ENCODE measurements at regions not wholly inside any gene's neighbourhood (a gene's known extent, or its start where the extent isn't known, plus 50 kb on each side); places are given as distances from the start of the nearest gene placed in this dataset.

DNA sequence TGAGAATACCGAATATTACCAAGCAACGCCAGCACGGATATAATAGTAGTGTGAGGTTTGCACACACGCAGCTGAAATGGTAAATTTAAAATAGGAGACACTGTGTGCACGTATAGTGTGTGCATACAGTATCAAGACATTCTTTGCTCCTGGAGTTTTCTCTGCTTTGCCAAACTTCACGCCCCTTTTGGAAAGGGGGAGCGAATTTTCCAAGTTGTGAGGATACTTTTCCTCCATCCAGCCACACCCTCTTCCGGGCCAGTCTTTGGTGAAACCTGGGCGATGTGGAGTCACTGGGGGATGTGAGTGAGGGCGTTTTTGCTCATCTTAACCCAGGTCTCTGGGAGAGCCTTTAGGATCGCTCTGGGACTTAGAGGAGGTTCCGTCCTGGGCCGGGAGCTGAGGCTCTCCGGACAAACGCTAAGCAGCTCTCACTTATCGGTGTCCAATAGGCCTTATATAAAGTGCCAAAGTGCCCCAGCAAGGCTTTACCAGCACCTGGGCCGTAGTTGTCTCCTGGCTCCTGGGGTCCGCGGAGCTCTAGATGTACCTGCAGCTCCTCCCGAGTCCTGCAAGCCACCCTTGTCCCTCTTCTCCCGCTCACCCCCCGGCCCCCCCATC lies 160.0 kb upstream of the MKI67 start:
- DNase-seq, result no peak

DNA sequence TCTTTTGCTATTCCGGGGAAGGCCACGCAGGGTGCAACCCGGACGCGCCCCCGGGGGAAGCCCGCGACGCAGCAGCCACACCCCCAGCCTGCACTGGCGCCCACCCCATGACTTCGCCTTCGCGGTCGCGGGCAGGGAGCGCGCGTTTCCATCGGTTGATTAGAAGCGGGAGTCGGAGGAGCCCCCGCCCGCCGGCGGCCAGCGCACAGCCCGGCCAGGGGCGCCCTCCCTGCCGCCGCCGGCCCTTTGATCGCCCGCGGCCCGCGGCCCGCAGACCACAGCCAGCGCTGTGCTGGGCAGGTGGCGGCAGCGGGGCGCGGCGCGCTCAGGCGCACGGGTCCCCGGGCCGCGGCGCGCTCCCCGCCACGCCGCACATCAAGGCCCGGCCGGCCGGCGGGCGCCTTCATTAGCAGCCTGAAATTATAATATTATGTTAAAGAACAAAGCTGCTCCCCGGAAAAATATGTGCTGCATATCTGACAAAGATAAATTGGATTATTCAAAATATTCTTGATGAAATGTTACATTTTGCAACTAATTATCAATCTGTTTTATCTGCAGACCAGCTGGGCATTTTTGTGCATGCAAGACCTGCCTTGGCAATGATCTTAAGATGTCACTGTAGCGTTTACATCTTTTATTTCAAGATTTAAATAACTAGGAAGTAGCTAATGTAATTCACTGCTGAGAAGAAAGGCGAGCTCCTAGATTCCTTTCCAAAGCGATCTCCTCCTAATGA lies 160.7 kb upstream of the MKI67 start:
- DNase-seq, result no peak

DNA sequence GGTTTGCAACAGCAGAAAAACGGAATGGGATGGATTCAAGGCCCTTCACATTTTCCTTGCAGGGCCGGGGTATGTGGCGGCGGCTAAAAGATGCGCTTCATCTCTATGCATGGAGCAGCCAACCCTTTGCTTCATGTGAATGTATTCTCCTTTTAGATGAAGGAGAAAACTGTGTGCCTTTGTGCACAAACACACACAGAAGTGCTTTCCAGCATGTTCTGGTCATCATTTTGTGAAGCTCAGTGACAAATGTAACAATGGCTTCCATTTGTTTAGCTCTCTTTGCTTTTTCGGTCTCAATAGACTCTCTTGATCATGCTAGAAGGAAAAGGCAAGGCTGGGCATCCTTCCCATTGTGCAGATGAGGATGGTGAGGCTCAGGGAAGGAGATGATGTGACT lies 161.7 kb upstream of the MKI67 start:
- no peak for DNase-seq

DNA sequence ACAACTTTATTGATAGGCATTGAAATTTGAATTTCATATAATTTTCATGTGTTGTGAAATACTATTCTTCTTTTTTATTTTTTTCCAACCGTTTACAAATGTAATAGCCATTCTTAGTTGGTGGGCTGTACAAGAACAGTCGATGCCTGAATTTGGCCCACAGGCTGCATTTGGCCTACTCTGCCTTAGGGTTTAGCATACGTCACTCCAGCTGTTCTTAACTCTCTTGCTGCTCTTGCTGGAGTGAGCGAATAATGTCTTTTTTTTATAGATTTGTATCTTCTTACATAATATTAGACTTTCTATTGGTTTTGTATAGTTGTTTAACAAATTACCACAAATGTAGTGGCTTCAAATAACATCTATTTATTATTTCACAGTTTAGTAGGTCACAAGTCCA lies 163.4 kb upstream of the MKI67 start:
- DNase-seq, result no peak

DNA sequence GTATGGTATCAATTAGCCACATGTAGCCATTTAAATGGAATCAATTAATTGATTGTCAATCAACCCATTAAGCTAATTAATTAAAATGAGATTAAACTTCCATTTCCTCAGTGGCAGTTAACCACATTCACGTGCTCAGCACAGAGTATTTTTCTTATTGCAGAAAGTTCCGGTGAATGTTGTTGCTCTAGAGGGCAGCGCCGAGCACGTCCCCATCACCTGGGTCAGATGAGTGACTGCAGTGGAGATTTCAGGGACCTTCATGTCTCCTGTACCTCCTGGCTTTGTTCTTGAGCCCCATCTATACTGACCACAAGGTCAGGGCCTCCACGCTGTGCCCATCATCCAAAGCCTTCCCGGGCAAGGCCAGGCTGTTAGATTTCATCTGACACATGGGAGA lies 168.8 kb upstream of the MKI67 start:
- no peak for DNase-seq

DNA sequence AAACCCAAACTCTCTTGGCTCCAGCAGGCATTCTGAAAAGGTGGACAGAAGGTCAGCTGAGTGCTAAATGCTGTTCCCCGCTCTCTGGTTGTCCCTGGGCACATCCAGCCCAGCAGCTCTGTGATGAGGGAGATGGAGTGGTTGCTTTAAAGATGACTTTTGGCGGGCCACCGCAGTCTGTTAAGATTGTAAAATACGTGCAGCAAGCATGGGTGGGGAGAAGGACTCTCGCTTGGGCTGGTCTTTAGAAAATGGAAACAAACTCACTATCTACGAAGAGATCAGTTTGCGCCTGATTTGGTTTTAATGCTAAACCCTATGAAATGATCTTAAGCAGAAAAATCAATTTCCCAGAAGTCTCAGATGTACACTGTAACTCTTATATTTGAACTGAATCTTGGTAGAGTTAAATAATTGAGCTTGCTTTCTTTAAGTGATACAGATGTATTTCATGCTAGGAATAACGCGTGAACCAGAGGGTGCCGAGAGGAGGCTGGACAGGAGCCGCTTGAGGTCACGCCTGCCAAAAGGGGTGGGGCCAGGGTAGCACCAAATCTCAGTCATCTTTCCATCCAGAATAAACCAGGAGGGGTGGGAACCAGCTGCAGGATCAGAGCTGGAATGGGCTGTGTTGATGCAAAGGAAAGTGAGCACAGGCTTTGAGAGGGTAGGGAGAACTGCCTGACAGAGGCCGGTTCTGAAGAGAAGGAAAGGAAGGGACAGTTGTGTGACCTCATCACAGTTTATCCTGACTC lies 170.2 kb upstream of the MKI67 start:
- DNase-seq, result no peak

DNA sequence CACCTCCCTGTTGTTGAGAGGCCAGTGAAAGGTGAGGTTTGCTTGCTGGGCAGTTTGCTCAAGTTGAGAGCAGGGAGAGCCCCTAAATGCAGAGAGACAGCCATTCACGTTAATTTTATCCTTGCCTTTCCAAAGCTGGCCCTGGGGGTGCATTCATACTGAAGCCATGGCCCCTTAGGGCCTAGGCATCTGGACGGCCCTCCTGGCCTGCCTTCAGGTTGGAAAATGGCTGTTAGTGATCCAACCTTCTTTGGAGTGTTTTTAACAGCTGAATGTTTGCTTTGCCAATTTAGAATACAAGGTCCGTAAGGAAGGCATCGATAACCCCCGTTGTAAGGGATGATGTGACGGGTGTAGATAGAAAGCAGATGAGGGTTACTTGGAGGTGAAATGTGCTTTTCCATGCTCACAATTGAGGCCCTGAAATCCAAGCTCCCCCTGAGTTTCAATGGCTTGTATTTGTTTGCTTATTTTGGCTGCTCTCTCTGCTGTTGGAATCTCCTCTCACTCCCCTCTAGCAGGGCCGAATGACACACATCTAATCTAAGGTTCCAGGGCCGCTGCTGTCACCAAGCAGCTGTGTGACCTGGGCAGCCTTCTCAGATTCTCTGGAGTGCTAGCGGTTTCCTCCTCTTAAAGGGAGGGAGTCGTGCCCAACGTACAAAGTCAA lies 171.6 kb upstream of the MKI67 start:
- DNase-seq, result no peak

DNA sequence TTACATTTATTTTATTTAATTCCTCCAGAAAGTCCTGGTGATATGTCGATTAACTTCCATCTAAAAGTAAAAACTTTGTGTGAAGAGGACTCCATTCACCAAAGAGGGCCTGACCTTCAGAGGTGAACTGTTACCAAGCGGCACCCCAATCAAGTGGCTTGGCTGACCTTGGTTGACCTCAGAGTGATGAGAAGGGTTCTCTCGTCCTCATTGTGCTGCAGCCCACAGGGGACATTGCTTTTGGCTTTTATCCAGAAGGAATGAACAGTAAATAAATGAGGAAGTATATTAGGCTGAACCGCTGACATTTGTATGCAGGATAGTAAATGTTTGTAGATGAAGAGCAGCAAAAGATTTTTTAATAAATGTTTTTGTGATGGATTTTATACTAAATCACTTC lies 172.4 kb upstream of the MKI67 start:
- DNase-seq, result no peak

DNA sequence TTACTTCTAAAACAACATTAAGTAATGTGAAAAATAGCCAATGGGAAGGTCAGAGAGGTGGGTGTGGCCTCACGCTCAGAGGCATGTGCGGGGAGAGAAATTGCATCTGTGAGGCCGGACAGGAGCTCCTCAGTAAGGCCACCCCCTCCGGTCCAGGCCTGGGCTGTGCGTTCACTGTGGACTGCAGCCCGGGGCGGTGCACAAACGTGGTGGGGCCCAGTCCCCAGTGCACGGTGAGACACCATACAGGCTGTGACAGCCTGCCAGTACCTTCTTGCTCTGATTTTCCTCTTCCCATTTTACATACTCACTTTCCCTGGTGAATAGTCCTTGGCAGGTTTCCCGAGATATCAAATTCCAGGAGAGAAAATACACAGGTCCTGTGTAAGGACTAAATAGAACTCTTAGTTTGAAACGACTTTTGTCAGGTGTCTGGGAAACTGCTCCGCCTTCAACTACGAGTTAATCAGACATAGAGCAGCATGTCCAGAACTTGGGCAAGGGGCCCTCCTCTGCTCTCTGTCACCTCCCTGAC lies 174.1 kb upstream of the MKI67 start:
- DNase-seq, result no peak

DNA sequence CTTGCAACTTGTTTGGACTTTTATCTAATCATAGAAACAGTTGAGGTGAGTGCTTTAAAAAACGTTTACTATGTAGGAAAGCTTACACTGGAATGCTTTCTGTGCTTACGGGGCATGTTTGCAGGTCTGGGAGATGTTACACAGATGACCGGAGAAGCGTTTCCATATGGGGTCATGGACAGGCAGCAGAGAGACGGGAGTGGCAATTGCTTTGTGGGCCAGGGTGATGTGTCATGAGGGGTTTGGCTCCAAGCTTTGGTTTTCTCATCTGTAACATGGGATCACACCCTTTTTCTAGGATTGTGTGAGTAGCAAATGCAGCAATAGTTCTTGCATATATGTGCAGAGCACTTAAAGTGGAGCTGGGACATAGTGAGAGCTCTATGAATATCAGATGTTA lies 174.8 kb upstream of the MKI67 start:
- no peak for DNase-seq

DNA sequence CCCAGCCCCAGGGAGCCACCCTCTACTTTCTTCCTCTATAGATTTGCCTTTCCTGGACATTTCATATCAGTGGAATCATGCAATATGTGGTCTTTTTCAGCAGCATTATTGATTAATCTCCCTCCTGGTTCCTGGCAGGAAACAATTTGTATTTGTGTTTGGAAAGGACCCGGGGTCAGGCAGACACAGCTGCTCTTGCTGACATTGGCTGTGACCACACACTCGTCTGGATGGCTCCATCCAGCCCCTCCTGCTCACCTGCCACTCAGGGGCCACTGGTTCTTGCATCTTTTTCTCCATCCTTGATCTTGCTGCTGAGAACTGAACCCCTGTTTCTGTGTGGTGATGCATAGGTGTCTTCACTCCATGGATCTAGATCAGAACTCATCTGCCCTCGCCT lies 176.6 kb upstream of the MKI67 start:
- DNase-seq, result no peak

DNA sequence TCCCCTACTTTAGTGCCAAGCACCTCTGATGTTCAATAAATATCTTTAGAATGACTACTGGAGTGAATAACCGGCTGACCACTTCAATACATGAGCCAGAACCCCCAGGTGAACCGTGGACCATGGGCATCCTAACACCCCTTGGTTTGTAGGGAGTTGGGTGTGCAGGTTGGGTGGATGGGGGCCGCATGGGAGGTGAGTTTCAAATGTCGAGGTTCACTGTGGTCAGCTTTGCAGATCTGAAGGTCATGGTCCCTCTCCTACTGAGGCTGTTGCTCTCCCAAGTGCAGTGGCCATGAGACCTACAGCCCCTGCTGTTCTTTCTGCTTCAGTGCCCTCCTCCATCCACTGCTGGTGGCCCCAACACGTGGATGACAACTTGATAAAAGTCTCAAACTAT lies 178.0 kb upstream of the MKI67 start:
- no peak for DNase-seq

DNA sequence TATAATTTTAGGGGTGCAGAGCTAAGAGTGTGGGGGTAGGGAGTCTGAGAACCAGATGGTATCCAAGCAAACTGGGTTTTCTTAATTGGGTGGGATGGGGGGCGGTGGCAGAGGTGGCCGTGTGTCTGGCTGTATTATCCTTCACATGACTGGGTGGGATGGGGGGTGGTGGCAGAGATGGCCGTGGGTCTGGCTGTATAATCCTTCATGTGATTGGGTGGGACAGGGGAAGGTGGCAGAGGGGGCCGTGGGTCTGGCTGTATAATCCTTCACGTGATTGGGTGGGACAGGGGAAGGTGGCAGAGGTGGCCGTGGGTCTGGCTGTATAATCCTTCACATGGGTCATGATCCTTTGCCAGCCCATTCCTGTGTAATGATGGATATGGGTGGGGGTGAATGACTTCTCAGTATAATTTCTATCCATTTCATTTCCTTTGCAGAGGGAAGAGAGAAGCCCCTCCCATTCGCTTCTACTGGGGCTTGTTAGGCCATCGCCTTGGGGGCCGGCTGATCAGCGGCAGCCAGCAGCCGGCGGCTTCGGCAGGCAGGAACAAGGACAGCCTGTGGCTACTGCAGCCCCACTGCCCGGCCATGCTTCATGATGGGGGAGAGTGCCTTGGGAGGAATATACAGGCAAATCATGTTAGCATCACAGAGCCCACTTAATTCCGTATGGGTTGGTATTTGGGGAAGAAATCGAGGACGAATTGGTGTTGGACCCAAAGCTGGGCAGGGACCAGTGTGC lies 179.6 kb upstream of the MKI67 start:
- DNase-seq, result no peak

DNA sequence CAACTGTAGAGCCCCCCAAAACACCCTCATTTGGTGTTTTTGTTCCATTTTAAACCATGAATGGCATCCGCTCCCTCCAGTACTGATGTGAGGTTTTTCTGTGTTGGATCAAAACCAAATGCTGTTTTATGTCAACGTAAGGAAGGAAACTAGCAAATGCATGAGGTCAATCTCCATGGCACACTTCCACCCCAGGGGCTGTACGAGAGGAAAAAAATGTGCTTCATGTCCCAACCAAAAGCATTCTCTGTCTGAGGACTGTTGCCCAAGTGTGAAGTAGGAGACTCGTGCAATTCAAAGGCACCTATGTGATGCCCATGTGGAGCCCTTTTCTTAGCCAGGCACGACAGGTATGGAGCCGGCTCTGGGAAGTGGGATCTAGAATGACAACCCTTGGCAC lies 180.3 kb upstream of the MKI67 start:
- DNase-seq, result no peak

DNA sequence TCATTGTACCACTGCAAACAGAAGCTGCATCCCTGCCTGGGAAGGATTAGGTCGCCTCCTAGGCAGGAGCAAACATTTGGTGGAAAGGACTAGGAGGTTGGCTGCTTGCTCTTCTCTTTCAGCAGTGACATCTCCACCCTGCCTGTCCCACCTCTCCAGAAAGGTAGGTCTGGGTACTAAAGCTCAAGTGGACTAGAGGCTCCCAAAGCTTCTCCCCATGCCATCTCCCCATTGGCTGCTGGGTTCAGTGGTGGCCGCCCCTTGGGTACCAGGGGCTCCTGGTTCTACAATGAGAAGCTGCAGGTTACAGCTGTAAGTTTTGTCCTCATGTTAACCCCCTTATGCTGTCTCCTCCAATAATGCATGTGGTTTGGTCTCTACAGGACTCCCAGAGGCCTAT lies 180.7 kb upstream of the MKI67 start:
- no peak for DNase-seq

DNA sequence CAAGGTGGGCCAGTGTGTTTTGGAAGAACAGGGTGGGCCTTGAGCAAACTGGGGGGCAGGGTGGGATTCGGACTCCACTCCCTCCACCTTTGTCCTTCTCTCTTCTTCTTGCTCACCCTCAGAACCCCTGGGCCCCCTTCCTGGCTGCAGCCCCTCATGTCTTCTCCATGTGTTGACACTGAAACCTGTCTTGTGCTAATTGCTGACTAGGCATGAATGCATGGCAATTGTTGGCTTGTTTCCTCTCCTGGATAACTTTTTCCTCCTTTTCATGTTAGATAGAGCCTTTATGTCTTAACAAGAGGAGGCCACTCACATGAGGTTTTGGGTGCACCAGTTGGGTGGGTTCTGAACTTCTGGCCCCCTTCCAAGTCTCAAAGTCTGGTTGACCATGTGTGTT lies 181.6 kb upstream of the MKI67 start:
- no peak for DNase-seq

DNA sequence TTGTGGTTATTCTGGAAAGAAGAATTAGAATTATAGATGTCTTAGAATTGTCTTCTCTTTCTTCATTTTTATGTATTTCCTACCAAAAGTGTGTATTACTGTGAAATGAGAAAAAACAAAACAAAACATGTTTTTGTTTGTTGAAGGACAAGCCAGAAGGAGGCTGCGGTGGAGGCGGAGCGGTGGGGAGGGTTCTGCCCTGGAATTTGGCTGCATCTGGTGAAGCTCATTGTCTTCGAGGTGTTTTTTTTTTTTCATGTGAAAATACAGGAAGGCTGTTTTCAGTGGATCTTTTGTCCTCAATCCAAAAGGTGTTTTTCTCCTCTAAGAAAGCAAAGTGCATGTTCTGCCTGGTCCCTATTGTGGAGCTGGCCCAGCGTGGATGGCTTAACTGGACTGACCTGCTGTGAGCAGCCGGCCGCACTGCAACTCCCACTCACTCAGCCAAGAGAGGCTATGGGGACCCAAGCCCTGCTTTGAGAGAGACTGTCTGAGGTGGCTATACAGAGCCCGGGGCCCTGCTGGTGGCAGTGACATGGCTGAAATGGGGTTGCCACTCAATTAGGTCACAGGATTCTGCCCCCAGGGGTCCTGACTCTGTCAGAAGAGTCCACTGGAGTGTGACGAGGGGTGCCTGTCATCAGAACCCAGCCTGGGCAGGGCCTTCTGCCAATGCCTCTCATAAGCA lies 184.9 kb upstream of the MKI67 start:
- no peak for DNase-seq

DNA sequence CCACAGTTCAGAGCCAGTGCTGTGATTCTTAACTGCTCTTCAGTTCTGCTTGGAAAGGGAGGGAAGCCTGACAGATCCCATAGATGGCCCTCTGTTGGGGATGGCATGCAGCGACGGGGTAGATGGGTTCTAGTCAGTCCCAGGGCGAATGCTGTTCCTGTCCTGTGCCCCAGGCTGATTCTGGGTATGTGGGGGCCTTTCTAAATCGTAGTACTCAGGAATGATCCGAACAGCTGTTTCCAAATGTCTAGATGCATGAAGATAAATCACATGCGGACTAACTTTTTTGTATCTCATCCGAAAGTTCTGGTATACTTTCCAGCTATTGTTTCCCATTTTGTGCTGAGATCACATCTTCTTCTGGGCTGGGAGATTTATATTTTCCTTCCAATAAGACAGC lies 186.0 kb upstream of the MKI67 start:
- no peak for DNase-seq

DNA sequence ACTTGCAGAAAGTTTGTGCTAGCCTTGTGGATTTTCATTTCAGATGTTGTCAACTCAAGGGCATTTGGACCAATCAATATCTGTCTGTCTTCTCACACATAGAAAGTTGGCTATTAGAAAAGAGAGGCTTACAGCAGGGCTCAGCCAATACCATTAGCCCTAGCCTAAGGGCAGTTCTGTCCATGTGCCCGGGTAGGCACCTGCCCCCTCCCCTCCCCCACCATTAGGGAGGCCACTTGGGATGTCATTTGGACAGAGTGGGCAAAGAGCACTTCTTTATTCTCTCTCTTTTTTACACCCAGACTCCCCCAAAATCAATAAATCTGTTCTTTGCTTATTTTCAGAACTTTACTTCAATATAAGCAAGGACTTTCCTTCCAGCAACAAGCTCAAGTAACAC lies 188.5 kb upstream of the MKI67 start:
- DNase-seq, result no peak

DNA sequence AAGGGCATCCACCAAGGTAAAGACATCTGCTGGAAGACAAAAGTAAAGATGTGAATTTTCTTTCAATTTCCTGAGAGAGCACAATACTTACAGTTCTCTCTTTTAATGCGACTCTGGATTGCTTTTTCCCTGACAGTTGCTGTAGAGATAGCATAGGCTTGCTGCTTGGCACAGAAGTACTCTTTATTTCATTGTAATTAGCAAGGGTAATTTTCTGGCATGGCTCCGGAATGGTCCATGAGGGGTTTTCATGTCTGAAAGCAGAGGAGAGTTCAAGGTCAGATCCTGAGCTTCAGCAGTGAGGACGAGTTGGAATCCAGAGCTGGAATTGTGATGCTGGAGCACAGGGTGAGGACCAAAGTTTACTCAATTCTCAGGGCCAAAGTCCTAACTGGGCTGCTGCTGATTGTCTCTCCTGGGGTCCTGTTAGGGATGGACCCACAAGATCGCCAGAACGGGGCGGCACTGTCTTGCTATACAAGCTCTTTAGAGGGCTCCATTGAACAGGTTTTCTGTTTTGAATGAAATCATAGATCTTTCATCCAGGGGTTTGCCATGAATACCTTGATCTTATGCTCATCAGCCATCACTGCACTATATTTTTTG lies 190.0 kb upstream of the MKI67 start:
- no peak for DNase-seq

DNA sequence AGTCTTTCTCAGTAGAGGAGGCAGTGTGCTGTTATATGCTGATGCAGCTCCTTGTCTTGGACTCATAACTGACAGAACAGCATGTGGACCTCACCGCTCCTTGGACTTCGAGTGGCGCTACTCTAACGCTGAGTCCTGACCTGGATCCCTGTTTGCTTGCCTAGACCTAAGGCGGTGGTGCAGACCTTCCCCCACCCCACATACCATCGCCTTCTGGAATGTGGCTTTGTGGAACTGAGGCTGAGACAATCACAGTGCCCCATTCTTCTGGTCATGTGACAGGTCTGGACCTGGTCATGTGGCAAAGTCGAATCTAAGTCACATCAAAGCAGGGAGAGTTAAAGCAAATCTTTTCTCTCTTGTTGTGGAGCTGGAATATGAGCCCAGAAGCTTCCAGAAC lies 190.7 kb upstream of the MKI67 start:
- DNase-seq, result no peak

DNA sequence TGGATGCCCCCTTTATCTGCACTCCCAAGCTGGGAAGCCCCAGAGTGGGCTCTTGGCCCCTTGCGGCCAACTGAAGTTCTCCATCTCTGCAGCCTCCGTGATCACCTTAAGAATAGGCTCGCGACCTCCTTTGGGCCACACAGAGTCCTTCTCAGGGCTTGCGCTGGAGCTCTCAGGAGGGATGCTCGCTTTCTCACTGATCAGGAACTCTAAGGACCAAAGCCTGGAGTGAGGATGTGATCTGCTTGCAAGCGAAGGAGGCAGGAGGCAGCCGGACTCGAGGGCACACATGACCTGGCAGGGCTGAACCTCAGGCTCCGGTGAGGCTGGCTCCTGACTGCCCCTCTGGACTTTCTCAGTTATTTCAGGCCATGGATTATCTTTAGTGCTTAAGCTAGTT lies 192.1 kb upstream of the MKI67 start:
- no peak for DNase-seq

Measured in activated CD8-positive, alpha-beta memory T cell treated with anti-CD3 and anti-CD28 coated beads, Interleukin-2, amount 50 U/mL, for 48 hours (primary cell).